ENCODE measurements at regions not wholly inside any gene's neighbourhood (a gene's known extent, or its start where the extent isn't known, plus 50 kb on each side); places are given as distances from the start of the nearest gene placed in this dataset.

DNA sequence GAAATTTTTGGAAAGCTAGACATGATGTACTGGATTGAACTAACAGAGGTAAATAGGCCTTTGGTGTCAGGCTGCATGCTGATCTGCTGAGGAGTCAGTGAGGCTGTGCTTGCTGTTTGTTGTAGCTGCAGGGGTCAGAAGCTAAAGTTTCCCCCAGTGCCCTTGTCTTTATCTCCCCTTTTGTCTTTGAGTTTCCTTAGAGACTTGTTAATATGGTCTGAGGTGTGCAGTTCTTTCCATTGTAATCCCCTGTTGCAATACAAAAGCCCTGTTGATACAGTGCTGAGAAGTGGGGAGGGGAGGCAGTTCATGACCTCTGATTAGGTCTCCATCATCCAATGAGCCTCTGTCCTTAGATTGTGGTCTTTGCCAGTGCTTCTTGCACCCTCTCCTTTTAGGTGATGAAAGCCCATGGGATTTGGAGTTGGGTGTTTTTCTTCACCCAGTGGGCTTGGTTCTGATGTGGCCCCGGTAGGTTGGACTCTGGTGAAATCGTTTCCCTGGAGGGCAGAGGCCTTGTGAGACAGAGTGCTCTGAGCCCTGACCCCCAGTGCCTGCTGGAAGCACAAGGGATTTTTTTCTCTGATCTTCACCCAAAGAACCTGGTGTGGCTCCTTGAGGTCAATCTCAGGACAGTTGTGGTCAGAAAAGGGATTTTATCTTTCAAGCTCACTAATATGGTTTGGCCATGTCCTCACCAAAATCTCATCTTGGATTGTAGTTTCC, 163.1 kb downstream of the TMEM18 start:
- TF ChIP-seq POLR2A (IDR thresholded peaks at IDR 0.05) (no peak), CTCF (IDR thresholded peaks at IDR 0.05) (no peak)
